OCI-LY1 (cell line): ENCODE measurements at regions not wholly inside any gene's neighbourhood (a gene's known extent, or its start where the extent isn't known, plus 50 kb on each side); places are given as distances from the start of the nearest gene placed in this dataset.

Source experiments
- H2AFZ ChIP-seq: fragments of 200-600 bp; sonication (generic), shearing (Covaris generic); 2 replicates; pipeline ENCODE4 v1.6.0; 2014; ENCODE audit warnings: antibody characterized with exemption, mild to moderate bottlenecking, low read length
- H3F3A ChIP-seq: fragments of 200-600 bp; sonication (generic), shearing (Covaris generic); 2 replicates; pipeline ENCODE4 v1.6.0; 2014; ENCODE audit warnings: mild to moderate bottlenecking, antibody characterized with exemption, low read length, moderate library complexity; ENCODE audit not compliant: insufficient read depth
- H3K27ac ChIP-seq: fragments of 200-600 bp; sonication (generic); 2 replicates; pipeline ENCODE4 v1.5.1; 2014; ENCODE audit warnings: low read length, mixed run types, mild to moderate bottlenecking, low read depth; ENCODE audit not compliant: poor library complexity, severe bottlenecking
- H3K27me3 ChIP-seq: fragments of 200-600 bp; sonication (generic); 2 replicates; pipeline ENCODE4 v1.6.0; 2014; ENCODE audit warnings: antibody characterized with exemption, mild to moderate bottlenecking, low read length, moderate library complexity; ENCODE audit not compliant: insufficient read depth
- H3K36me3 ChIP-seq: fragments of 200-600 bp; sonication (generic); 2 replicates; pipeline ENCODE4 v1.6.1; 2014; ENCODE audit warnings: mild to moderate bottlenecking, antibody characterized with exemption, low read length, moderate library complexity, mixed read lengths; ENCODE audit not compliant: insufficient read depth
- H3K4me1 ChIP-seq: fragments of 200-600 bp; sonication (generic); 2 replicates; pipeline ENCODE4 v1.5.1; 2014; ENCODE audit warnings: mild to moderate bottlenecking, low read length, moderate library complexity; ENCODE audit not compliant: insufficient read depth, severe bottlenecking
- H3K4me2 ChIP-seq: fragments of 200-600 bp; sonication (generic), shearing (Covaris generic); 2 replicates; pipeline ENCODE4 v1.6.1; 2014; ENCODE audit warnings: low read length
- H3K4me3 ChIP-seq: fragments of 200-600 bp; sonication (generic); 2 replicates; pipeline ENCODE4 v1.5.1; 2014; ENCODE audit warnings: low read length, low read depth, mild to moderate bottlenecking, mixed read lengths; ENCODE audit not compliant: poor library complexity, severe bottlenecking
- H3K79me2 ChIP-seq: fragments of 200-600 bp; shearing (Covaris generic); 2 replicates; pipeline ENCODE4 v1.6.1; 2016; ENCODE audit warnings: mixed run types, low read length, mixed read lengths; ENCODE audit not compliant: insufficient read depth
- H3K9ac ChIP-seq: fragments of 200-600 bp; sonication (generic), shearing (Covaris generic); 2 replicates; pipeline ENCODE4 v1.6.1; 2014; ENCODE audit warnings: mild to moderate bottlenecking, low read length, mixed read lengths
- H3K9me2 ChIP-seq: fragments of 200-600 bp; sonication (generic), shearing (Covaris generic); 2 replicates; pipeline ENCODE4 v1.6.1; 2014; ENCODE audit warnings: low read depth, mild to moderate bottlenecking, low read length, mixed read lengths
- H3K9me3 ChIP-seq: fragments of 200-600 bp; shearing (Covaris generic); 2 replicates; pipeline ENCODE4 v1.6.1; 2014; ENCODE audit warnings: low read length, mixed read lengths
- H4K20me1 ChIP-seq: fragments of 200-600 bp; sonication (generic), shearing (Covaris generic); 2 replicates; pipeline ENCODE4 v1.6.0; 2016; ENCODE audit warnings: mild to moderate bottlenecking, low read length; ENCODE audit not compliant: insufficient read depth
- CTCF ChIP-seq: fragments of 200-600 bp; sonication (generic), shearing (Covaris generic); IDR thresholded peaks from 2 replicates; pipeline ENCODE4 v1.5.1; 2017; ENCODE audit warnings: mild to moderate bottlenecking, antibody characterized with exemption, low read length, moderate library complexity, mixed read lengths
- EZH2 ChIP-seq: fragments of 200-600 bp; sonication (generic), shearing (Covaris generic); IDR thresholded peaks from 2 replicates; pipeline ENCODE4 v1.8.0; 2017; ENCODE audit warnings: borderline replicate concordance, mixed run types, mild to moderate bottlenecking, antibody characterized with exemption, low read length, moderate library complexity, mixed read lengths

- Histone ChIP-seq H3K27ac (no peak overlapping the region), H3K9me3 (peaks cover 6% of the 10 kb centered on the region; the same call in 1 of the 2 replicates), H3K4me1 (no peaks in the 10 kb centered on the region), H3K4me3 (no peak overlapping the region), H3K79me2 (no peaks in the 10 kb centered on the region), H4K20me1 (no peaks in the 10 kb centered on the region), H3K36me3 (no peaks in the 10 kb centered on the region), H3F3A (no peaks in the 10 kb centered on the region), H3K9ac (no peak overlapping the region), H3K9me2 (no peaks in the 10 kb centered on the region), H2AFZ (no peak overlapping the region), H3K27me3 (no peaks in the 10 kb centered on the region), H3K4me2 (no peak overlapping the region)
- TF ChIP-seq CTCF (no peak), EZH2 (no peak)
Measured at GRCh38 chr2:152858594-152859265, 140.3 kb downstream of the ARL6IP6 start.

GRCh38 chr2:152846697-152847470 lies 128.5 kb downstream of the ARL6IP6 start:
- no peak overlapping the region for H3K27ac ChIP-seq
- H3K4me1 ChIP-seq = no peaks in the 10 kb centered on the region
- no peaks in the 10 kb centered on the region for H3F3A ChIP-seq
- H3K4me2 ChIP-seq = no peak overlapping the region
- no peak overlapping the region for H3K4me3 ChIP-seq
- no peak overlapping the region for H2AFZ ChIP-seq
- no peaks in the 10 kb centered on the region for H3K36me3 ChIP-seq
- no peaks in the 10 kb centered on the region for H3K9me3 ChIP-seq
- TF ChIP-seq EZH2 (no peak), CTCF (no peak)
- H3K9ac ChIP-seq = no peak overlapping the region
- no peaks in the 10 kb centered on the region for H3K27me3 ChIP-seq
- H3K79me2 ChIP-seq = no peaks in the 10 kb centered on the region
- H3K9me2 ChIP-seq = no peaks in the 10 kb centered on the region
- no peaks in the 10 kb centered on the region for H4K20me1 ChIP-seq

GRCh38 chr2:152835674-152836073 lies 117.3 kb downstream of the ARL6IP6 start:
- Histone ChIP-seq H3K4me1 (no peaks in the 10 kb centered on the region), H2AFZ (no peak overlapping the region), H3K27ac (no peak overlapping the region), H4K20me1 (no peaks in the 10 kb centered on the region), H3K9me3 (no peaks in the 10 kb centered on the region), H3K4me3 (no peak overlapping the region), H3F3A (no peaks in the 10 kb centered on the region), H3K4me2 (no peak overlapping the region), H3K27me3 (no peaks in the 10 kb centered on the region), H3K9me2 (no peaks in the 10 kb centered on the region), H3K36me3 (no peaks in the 10 kb centered on the region), H3K9ac (no peak overlapping the region), H3K79me2 (no peaks in the 10 kb centered on the region)
- no peak for TF ChIP-seq EZH2
- TF ChIP-seq CTCF = no peak
